ENCODE measurements at regions not wholly inside any gene's neighbourhood (a gene's known extent, or its start where the extent isn't known, plus 50 kb on each side); places are given as distances from the start of the nearest gene placed in this dataset.

DNA sequence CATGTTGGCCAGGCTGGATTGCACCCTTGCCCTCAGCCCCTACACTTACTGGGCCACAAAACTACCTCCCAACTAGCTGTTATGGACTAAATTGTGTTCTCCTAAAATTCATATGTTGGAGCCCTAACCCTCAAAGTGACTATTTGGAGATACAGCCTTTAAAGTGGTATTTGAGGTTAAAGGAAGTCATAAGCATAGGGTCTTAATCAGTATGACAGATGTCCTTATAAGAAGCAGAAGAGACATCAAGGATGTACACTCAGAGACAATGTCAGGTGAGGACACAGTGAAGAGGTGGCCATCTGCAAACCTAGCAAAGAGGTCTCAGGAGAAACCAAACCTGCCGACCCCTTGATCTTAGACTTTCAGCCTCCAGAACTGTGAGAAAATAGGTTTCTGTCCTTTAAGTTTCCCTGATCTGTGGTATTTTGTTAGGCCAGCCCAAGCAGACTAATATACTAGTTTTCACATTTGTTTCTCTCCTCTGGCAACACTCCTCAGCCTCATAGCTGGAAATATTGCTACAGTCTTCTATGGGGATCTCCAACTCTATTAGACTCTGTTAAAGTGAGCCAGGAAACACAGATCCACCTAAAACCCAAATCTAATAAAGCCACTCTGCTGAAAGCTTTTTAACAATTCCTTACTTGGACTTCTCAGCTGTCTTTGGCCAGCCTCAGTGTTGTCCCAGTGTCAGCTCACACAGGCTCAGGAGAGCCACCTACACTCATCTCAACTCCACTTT is 256.5 kb downstream of the TBC1D4 start:
- no TSS peak for BruUV-seq (replicated peaks)
- no peak for TF ChIP-seq EZH2 (IDR thresholded peaks at IDR 0.05; ENCODE audit: borderline replicate concordance, low read depth, low read length, poor library complexity, severe bottlenecking)
- TF ChIP-seq, protein P1, sequence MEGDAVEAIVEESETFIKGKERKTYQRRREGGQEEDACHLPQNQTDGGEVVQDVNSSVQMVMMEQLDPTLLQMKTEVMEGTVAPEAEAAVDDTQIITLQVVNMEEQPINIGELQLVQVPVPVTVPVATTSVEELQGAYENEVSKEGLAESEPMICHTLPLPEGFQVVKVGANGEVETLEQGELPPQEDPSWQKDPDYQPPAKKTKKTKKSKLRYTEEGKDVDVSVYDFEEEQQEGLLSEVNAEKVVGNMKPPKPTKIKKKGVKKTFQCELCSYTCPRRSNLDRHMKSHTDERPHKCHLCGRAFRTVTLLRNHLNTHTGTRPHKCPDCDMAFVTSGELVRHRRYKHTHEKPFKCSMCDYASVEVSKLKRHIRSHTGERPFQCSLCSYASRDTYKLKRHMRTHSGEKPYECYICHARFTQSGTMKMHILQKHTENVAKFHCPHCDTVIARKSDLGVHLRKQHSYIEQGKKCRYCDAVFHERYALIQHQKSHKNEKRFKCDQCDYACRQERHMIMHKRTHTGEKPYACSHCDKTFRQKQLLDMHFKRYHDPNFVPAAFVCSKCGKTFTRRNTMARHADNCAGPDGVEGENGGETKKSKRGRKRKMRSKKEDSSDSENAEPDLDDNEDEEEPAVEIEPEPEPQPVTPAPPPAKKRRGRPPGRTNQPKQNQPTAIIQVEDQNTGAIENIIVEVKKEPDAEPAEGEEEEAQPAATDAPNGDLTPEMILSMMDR (conservative IDR thresholded peaks at IDR 0.05; ENCODE audit: low read depth, low read length) = no peak
- H3K36me3 ChIP-seq (ENCODE audit: insufficient read depth, low read length, poor library complexity, severe bottlenecking) = no peaks in the 10 kb centered on the region
- H3K9me3 ChIP-seq (ENCODE audit: low read depth, low read length, poor library complexity, severe bottlenecking) = no peaks in the 10 kb centered on the region
- no peak for DNase-seq (ENCODE audit: low spot score)
- ChIA-PET POLR2A (ENCODE audit: low non-redundant PET) (no interaction called here), CTCF (no interaction called here)
- H3K27me3 ChIP-seq (replicated peaks; ENCODE audit: insufficient read depth, low read depth, low read length, poor library complexity) = no peaks in the 10 kb centered on the region
- no peak overlapping the region for H3K27ac ChIP-seq (ENCODE audit: low read depth, low read length, poor library complexity, severe bottlenecking)
- no peaks in the 10 kb centered on the region for H3K4me1 ChIP-seq (ENCODE audit: insufficient read depth, low read length, poor library complexity, severe bottlenecking)
- intact Hi-C loops (cut with micrococcal nuclease; ENCODE audit: unreplicated experiment) = no loop called here
- no peak overlapping the region for H3K4me3 ChIP-seq (ENCODE audit: low read depth, low read length, poor library complexity, severe bottlenecking)

DNA sequence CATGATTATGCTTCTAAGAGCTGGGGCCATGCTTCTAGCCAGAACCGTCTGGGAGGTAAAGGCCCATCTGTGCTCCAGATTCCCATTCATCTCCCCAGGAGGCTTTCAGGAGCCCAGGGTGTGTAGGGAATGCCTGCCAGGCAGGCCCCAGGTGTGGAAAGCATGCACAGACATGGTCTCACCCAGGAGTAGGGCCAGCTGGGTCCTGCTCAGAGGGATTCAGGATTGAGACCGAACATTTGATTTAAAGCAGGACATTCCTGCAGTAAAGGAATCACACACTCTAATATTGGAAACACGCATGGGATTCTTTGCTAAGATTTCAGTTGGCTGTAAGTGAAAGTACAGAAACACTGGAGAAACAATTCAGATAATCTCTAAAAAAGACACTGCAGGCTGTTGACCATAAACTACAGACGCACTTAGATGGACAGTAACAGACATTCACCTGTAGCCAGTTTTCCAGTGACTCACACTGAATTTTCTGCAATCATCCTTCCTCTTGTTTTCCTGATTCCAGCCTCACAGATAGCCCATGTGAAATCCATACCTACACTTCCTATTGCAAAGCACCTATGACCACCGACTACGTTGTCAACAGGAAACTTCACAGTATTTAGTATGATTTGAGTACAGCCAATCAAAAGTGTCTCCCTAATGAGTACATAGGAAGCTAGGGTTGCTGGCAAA is 257.8 kb downstream of the TBC1D4 start:
- Histone ChIP-seq H3K9me3 (ENCODE audit: low read depth, low read length, poor library complexity, severe bottlenecking) (no peaks in the 10 kb centered on the region), H3K36me3 (ENCODE audit: insufficient read depth, low read length, poor library complexity, severe bottlenecking) (no peaks in the 10 kb centered on the region), H3K4me3 (ENCODE audit: low read depth, low read length, poor library complexity, severe bottlenecking) (no peak overlapping the region), H3K4me1 (ENCODE audit: insufficient read depth, low read length, poor library complexity, severe bottlenecking) (no peaks in the 10 kb centered on the region), H3K27me3 (replicated peaks; ENCODE audit: insufficient read depth, low read depth, low read length, poor library complexity) (no peaks in the 10 kb centered on the region), H3K27ac (ENCODE audit: low read depth, low read length, poor library complexity, severe bottlenecking) (no peak overlapping the region)
- TF ChIP-seq EZH2 (IDR thresholded peaks at IDR 0.05; ENCODE audit: borderline replicate concordance, low read depth, low read length, poor library complexity, severe bottlenecking) = no peak
- TF ChIP-seq, protein P1 (conservative IDR thresholded peaks at IDR 0.05; ENCODE audit: low read depth, low read length) = no peak
- intact Hi-C loops (cut with micrococcal nuclease; ENCODE audit: unreplicated experiment) = no loop called here
- ChIA-PET CTCF (interaction anchor here (0.7 kb wide), 1 partner anchor 133 kb away, joined by 5 read pairs; no protein-coding TSS in a partner anchor), POLR2A (ENCODE audit: low non-redundant PET) (no interaction called here)
- BruUV-seq (replicated peaks) = no TSS peak
- no peak for DNase-seq (ENCODE audit: low spot score)

- TF ChIP-seq EZH2 (IDR thresholded peaks at IDR 0.05; ENCODE audit: borderline replicate concordance, low read depth, low read length, poor library complexity, severe bottlenecking) = no peak
- TF ChIP-seq, protein P1 (conservative IDR thresholded peaks at IDR 0.05; ENCODE audit: low read depth, low read length) = no peak
- no peak for DNase-seq (ENCODE audit: low spot score)
- Histone ChIP-seq H3K27ac (ENCODE audit: low read depth, low read length, poor library complexity, severe bottlenecking) (no peak overlapping the region), H3K36me3 (ENCODE audit: insufficient read depth, low read length, poor library complexity, severe bottlenecking) (no peaks in the 10 kb centered on the region), H3K4me3 (ENCODE audit: low read depth, low read length, poor library complexity, severe bottlenecking) (no peak overlapping the region), H3K4me1 (ENCODE audit: insufficient read depth, low read length, poor library complexity, severe bottlenecking) (no peaks in the 10 kb centered on the region), H3K9me3 (ENCODE audit: low read depth, low read length, poor library complexity, severe bottlenecking) (no peaks in the 10 kb centered on the region), H3K27me3 (replicated peaks; ENCODE audit: insufficient read depth, low read depth, low read length, poor library complexity) (no peaks in the 10 kb centered on the region)
- intact Hi-C loops (cut with micrococcal nuclease; ENCODE audit: unreplicated experiment) = no loop called here
- ChIA-PET POLR2A (ENCODE audit: low non-redundant PET) (no interaction called here), CTCF (no interaction called here)
- BruUV-seq (replicated peaks) = no TSS peak
Measured at GRCh38 chr13:75222031-75222430, 259.9 kb downstream of the TBC1D4 start.
